K562 (cell line): ENCODE measurements at regions not wholly inside any gene's neighbourhood (a gene's known extent, or its start where the extent isn't known, plus 50 kb on each side); places are given as distances from the start of the nearest gene placed in this dataset.
"Not testable (repeated sequence)": the region's sequence is repeated elsewhere in the genome, so short reads cannot be mapped to it uniquely, and the experiment has no call there.

Experiments
- ATAC-seq: fragments of 200-7000 bp; cut with Tn5 transposase; 3 replicates; pipeline ENCODE4 v1.9.1; 2020; ENCODE audit warnings: moderate library complexity
- BruUV-seq: library from RNA; stranded (reverse); fragments of 400-500 nt; replicated peaks from 2 replicates; lab custom pipeline; 2021; lab: Mats Ljungman, UMichigan
- CTCF ChIA-PET: fragments of 300-600 bp; formaldehyde crosslinking; extraction: SDS; loops from one replicate; lab custom pipeline; 2021; ENCODE audit warnings: low intra/inter-chr PET ratio; lab: Yijun Ruan, JAX
- POLR2A ChIA-PET: fragments of 300-600, 350-650 bp; sonication (Branson Sonifier 250); formaldehyde crosslinking; extraction: SDS; loops from one replicate; lab custom pipeline; 2021; ENCODE audit warnings: antibody characterized with exemption, inconsistent platforms; lab: Yijun Ruan, JAX
- DNase-seq, 4 experiments: peaks; one replicate each; pipeline versions ENCODE4 v3.0.0 to v3.0.0-alpha.2; 2011 to 2018; ENCODE audit warnings: low spot score in 3 of 4, mixed read lengths in 3 of 4; ENCODE audit errors: extremely low read depth in 1 of 4
- FAIRE-seq: peaks from 2 replicates; lab custom pipeline; 2011; peaks lifted over from hg19 to GRCh38; lab: Jason Lieb, UNC
- H2AFZ ChIP-seq: 2 replicates; pipeline ENCODE4 v1.6.0; 2011; ENCODE audit warnings: low read depth, low read length, control low read depth, inconsistent platforms
- H3K27ac ChIP-seq: fragments of 200-600 bp; 3 replicates; pipeline ENCODE4 v1.8.0; 2011; ENCODE audit warnings: low read depth, mild to moderate bottlenecking, control low read depth, inconsistent platforms, low read length, moderate library complexity, mixed read lengths; ENCODE audit errors: extremely low read depth
- H3K27me3 ChIP-seq, 2 experiments: fragments of 300-600 bp in 1 of 2; 2 replicates in 1 of 2; 3 replicates in 1 of 2; pipeline versions ENCODE4 v1.6.0 to v1.8.0; 2011; ENCODE audit warnings: inconsistent platforms in 2 of 2, low read length in 2 of 2, mild to moderate bottlenecking in 1 of 2, mixed read lengths in 1 of 2, moderate library complexity in 1 of 2; ENCODE audit not compliant: control insufficient read depth in 2 of 2, insufficient read depth in 2 of 2
- H3K36me3 ChIP-seq: fragments of 300-600 bp; 3 replicates; pipeline ENCODE4 v1.8.0; 2011; ENCODE audit warnings: mild to moderate bottlenecking, low read length, inconsistent platforms; ENCODE audit not compliant: control insufficient read depth, insufficient read depth
- H3K4me1 ChIP-seq, 2 experiments: fragments of 200-600 bp in 1 of 2; replicated peaks in 1 of 2; 2 replicates in 1 of 2; 3 replicates in 1 of 2; pipeline versions ENCODE4 v1.5.1 to v1.8.0; 2011; ENCODE audit warnings: inconsistent platforms in 2 of 2, low read length in 2 of 2, mild to moderate bottlenecking in 1 of 2, mixed read lengths in 1 of 2, moderate library complexity in 1 of 2; ENCODE audit not compliant: control insufficient read depth in 2 of 2, insufficient read depth in 2 of 2
- H3K4me2 ChIP-seq: 2 replicates; pipeline ENCODE4 v1.6.1; 2011; ENCODE audit warnings: low read length, control low read depth, inconsistent platforms, mixed read lengths; ENCODE audit not compliant: insufficient read depth
- H3K4me3 ChIP-seq: fragments of 200-600 bp; sonication (generic), shearing (Covaris generic); 2 replicates; pipeline ENCODE4 v1.5.1; 2016; ENCODE audit warnings: control low read depth, inconsistent platforms
- H3K79me2 ChIP-seq: fragments of 200-600 bp; 3 replicates; pipeline ENCODE4 v1.8.0; 2011; ENCODE audit warnings: low read length, inconsistent platforms; ENCODE audit not compliant: control insufficient read depth, insufficient read depth
- H3K9ac ChIP-seq, 2 experiments: 2 replicates each; pipeline versions ENCODE4 v1.6.0 to v1.6.1; 2011; ENCODE audit warnings: low read depth in 2 of 2, low read length in 2 of 2, control low read depth in 1 of 2, inconsistent platforms in 1 of 2, mild to moderate bottlenecking in 1 of 2, mixed read lengths in 1 of 2; ENCODE audit not compliant: insufficient read depth in 1 of 2
- H3K9me1 ChIP-seq: one replicate; pipeline ENCODE4 v1.6.0; 2011; ENCODE audit warnings: inconsistent platforms, mild to moderate bottlenecking, low read length, moderate library complexity; ENCODE audit not compliant: control insufficient read depth, insufficient read depth
- H3K9me3 ChIP-seq: replicated peaks from 2 replicates; pipeline ENCODE4 v1.5.1; 2011; ENCODE audit warnings: low read depth, low read length, inconsistent platforms; ENCODE audit not compliant: control insufficient read depth, insufficient read depth
- H4K20me1 ChIP-seq: replicated peaks from 2 replicates; pipeline ENCODE4 v1.6.1; 2011; ENCODE audit warnings: low read length, inconsistent platforms, mixed read lengths; ENCODE audit not compliant: control insufficient read depth, insufficient read depth
- WGBS: fragments of 100-300 bp; shearing (Covaris generic); methylation state at CpG from one replicate; pipeline ENCODE4 v1.1.6; 2016; ENCODE audit warnings: low coverage, mixed read lengths; ENCODE audit not compliant: insufficient coverage; ENCODE audit errors: missing lambda C conversion rate; 5-methylcytosine and 5-hydroxymethylcytosine counted together
- in situ Hi-C: fragments of 300-500 bp; cut with MboI; formaldehyde crosslinking; loops from 4 replicates; pipeline ENCODE4 v1.15.0; 2018; ENCODE audit warnings: inconsistent platforms, mixed read lengths
- intact Hi-C: fragments of 100-400 bp; cut with micrococcal nuclease; formaldehyde crosslinking; loops from 2 replicates; pipeline ENCODE4 v1.14.2; 2022
- TF ChIP-seq, protein P1 (sequence below), 3 experiments: IDR thresholded peaks in 2 of 3; conservative IDR thresholded peaks in 1 of 3; 2 replicates each; pipeline ENCODE4 v1.5.1; 2011 to 2012; ENCODE audit warnings: low read length in 3 of 3, mild to moderate bottlenecking in 3 of 3, control low read depth in 2 of 3, improper control_type of control experiment in 1 of 3, inconsistent platforms in 1 of 3, low read depth in 1 of 3, mixed read lengths in 1 of 3, moderate library complexity in 1 of 3; ENCODE audit not compliant: insufficient read depth in 2 of 3

DNA sequence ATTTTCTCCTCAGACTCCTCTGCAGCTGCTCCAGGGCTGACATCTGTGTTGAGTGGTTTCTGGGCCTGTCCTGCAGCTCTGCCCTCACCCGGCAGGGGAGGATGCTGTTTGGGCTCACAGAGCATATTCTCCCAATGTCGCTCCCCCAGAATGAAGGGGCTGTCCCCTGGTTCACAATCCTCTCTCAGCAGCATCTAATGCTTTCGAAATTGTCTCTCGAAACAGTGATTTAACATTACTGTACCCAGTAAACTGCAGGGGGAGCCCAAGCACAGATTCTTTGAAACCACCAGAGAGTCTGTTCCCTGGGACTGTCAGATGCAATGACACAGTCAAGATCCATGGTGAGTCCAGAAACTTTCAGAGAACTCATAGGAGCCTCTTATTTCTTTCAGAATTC lies 1135.2 kb downstream of the TMEM121 start:
- H3K9me3 ChIP-seq, H3K4me2 ChIP-seq, H3K9me1 ChIP-seq, H3K4me3 ChIP-seq, H4K20me1 ChIP-seq, H3K27ac ChIP-seq, H3K9ac ChIP-seq, ATAC-seq, in situ Hi-C loops, H3K27me3 ChIP-seq, H2AFZ ChIP-seq, FAIRE-seq, POLR2A ChIA-PET, BruUV-seq, H3K79me2 ChIP-seq, H3K4me1 ChIP-seq, H3K36me3 ChIP-seq, intact Hi-C loops, DNase-seq, CTCF ChIA-PET: not testable (repeated sequence)
- WGBS: 0% methylated on average over 2 of the region's 4 CpGs

DNA sequence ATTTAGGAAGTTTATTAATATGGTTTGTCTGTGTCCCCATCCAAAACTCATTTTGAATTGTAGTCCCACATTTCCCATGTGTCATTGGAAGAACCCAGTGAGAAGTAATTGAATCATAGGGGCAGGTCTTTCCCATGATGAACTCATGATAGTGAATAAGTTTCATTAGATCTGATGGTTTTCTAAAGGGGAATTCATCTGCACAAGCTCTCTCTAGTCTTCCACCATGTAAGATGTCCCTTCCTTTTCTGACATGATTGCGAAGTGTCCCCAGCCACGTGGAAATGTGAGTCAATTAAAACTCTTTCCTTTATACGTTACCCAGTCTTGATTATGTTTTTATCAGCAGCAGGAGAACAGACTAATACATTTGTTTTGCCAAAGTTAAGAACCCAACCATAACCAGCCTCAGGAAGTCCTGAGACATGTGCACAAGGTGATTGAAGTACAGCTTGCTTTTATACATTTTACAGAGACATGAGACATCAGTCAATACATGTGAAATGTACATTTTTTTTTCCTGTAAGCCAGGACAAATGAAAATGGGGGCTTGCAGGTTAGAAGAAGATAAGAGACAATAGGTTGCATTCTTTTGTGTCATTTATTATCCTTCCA lies 1136.7 kb downstream of the TMEM121 start:
- 0% methylated on average over 3 of the region's 3 CpGs for WGBS
- no peak for FAIRE-seq
- Histone ChIP-seq H3K27me3 (no peaks in the 10 kb centered on the region), H2AFZ (no peak overlapping the region), H3K4me2 (no peak overlapping the region)
- in situ Hi-C loops: no loop called here
- no peak for ATAC-seq
- TF ChIP-seq, protein P1, sequence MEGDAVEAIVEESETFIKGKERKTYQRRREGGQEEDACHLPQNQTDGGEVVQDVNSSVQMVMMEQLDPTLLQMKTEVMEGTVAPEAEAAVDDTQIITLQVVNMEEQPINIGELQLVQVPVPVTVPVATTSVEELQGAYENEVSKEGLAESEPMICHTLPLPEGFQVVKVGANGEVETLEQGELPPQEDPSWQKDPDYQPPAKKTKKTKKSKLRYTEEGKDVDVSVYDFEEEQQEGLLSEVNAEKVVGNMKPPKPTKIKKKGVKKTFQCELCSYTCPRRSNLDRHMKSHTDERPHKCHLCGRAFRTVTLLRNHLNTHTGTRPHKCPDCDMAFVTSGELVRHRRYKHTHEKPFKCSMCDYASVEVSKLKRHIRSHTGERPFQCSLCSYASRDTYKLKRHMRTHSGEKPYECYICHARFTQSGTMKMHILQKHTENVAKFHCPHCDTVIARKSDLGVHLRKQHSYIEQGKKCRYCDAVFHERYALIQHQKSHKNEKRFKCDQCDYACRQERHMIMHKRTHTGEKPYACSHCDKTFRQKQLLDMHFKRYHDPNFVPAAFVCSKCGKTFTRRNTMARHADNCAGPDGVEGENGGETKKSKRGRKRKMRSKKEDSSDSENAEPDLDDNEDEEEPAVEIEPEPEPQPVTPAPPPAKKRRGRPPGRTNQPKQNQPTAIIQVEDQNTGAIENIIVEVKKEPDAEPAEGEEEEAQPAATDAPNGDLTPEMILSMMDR (IDR thresholded peaks at IDR 0.05 in 2 of 3, conservative IDR thresholded peaks at IDR 0.05 in 1 of 3; ENCODE audit: insufficient read depth in 2 of 3, low read depth in 1 of 3, low read length in 3 of 3): no peak
- TF ChIP-seq, all 486 proteins: peak for 0
- Histone ChIP-seq H3K9ac (no peak overlapping the region), H3K79me2 (no peaks in the 10 kb centered on the region), H4K20me1 (no peaks in the 10 kb centered on the region), H3K27ac (no peak overlapping the region), H3K4me1 (no peaks in the 10 kb centered on the region), H3K36me3 (no peaks in the 10 kb centered on the region), H3K4me3 (no peak overlapping the region), H3K9me1 (no peaks in the 10 kb centered on the region), H3K9me3 (peaks cover 4% of the 10 kb centered on the region; the same call in 1 of the 2 replicates)
- BruUV-seq: no TSS peak
- no peak for DNase-seq
- ChIA-PET POLR2A (no interaction called here), CTCF (interaction anchor here (1.1 kb wide), 1 partner anchor 354 kb away, joined by 3 read pairs; no protein-coding TSS in a partner anchor)
- intact Hi-C loops: no loop called here
